MM.1S (cell line): ENCODE measurements at regions not wholly inside any gene's neighbourhood (a gene's known extent, or its start where the extent isn't known, plus 50 kb on each side); places are given as distances from the start of the nearest gene placed in this dataset.

Source experiments
- DNase-seq: peaks from one replicate; pipeline ENCODE4 v3.0.0-alpha.2; 2015
- H2AFZ ChIP-seq: fragments of 300-600 bp; sonication (generic); 2 replicates; pipeline ENCODE4 v1.6.0; 2016; ENCODE audit warnings: antibody characterized with exemption, low read length
- H3F3A ChIP-seq: fragments of 300-600 bp; sonication (generic); 2 replicates; pipeline ENCODE4 v1.6.1; 2016; ENCODE audit warnings: mild to moderate bottlenecking, antibody characterized with exemption, low read length, moderate library complexity, mixed read lengths; ENCODE audit not compliant: insufficient read depth
- H3K27ac ChIP-seq: fragments of 300-600 bp; sonication (generic); 2 replicates; pipeline ENCODE4 v1.5.1; 2016; ENCODE audit warnings: mild to moderate bottlenecking, low read length
- H3K27me3 ChIP-seq: fragments of 300-600 bp; sonication (generic); replicated peaks from 2 replicates; pipeline ENCODE4 v1.6.0; 2016; ENCODE audit warnings: low read length; ENCODE audit not compliant: insufficient read depth
- H3K36me3 ChIP-seq: fragments of 300-600 bp; sonication (generic); replicated peaks from 2 replicates; pipeline ENCODE4 v1.6.1; 2016; ENCODE audit warnings: mild to moderate bottlenecking, low read length, mixed read lengths; ENCODE audit not compliant: insufficient read depth
- H3K4me1 ChIP-seq: fragments of 300-600 bp; sonication (generic); 2 replicates; pipeline ENCODE4 v1.6.1; 2016; ENCODE audit warnings: low read length, mixed read lengths
- H3K4me2 ChIP-seq: fragments of 300-600 bp; sonication (generic); 2 replicates; pipeline ENCODE4 v1.6.0; 2016; ENCODE audit warnings: low read depth, low read length
- H3K4me3 ChIP-seq: fragments of 300-600 bp; sonication (generic); 2 replicates; pipeline ENCODE4 v1.5.1; 2016; ENCODE audit warnings: low read length, mixed read lengths
- H3K79me2 ChIP-seq: fragments of 300-600 bp; sonication (generic); 2 replicates; pipeline ENCODE4 v1.6.1; 2016; ENCODE audit warnings: mixed run types, low read length, mixed read lengths
- H3K9ac ChIP-seq: fragments of 300-600 bp; sonication (generic); 2 replicates; pipeline ENCODE4 v1.6.1; 2016; ENCODE audit warnings: low read length, mixed read lengths
- H3K9me2 ChIP-seq: fragments of 300-600 bp; sonication (generic); replicated peaks from 2 replicates; pipeline ENCODE4 v1.6.1; 2016; ENCODE audit warnings: mild to moderate bottlenecking, low read length, mixed read lengths; ENCODE audit not compliant: insufficient read depth
- H3K9me3 ChIP-seq: fragments of 300-600 bp; sonication (generic); replicated peaks from 2 replicates; pipeline ENCODE4 v1.6.1; 2016; ENCODE audit warnings: mild to moderate bottlenecking, low read length, mixed read lengths; ENCODE audit not compliant: insufficient read depth
- H4K20me1 ChIP-seq: fragments of 300-600 bp; sonication (generic); 2 replicates; pipeline ENCODE4 v1.6.1; 2016; ENCODE audit warnings: mild to moderate bottlenecking, low read length, moderate library complexity, mixed read lengths; ENCODE audit not compliant: insufficient read depth
- CTCF ChIP-seq: fragments of 300-600 bp; sonication (generic); IDR thresholded peaks from 2 replicates; pipeline ENCODE4 v1.5.1; 2016; ENCODE audit warnings: antibody characterized with exemption, low read length, mixed read lengths
- EZH2 ChIP-seq: fragments of 300-600 bp; sonication (generic); optimal IDR thresholded peaks from 2 replicates; pipeline ENCODE3; 2017; ENCODE audit warnings: low read depth, mild to moderate bottlenecking, antibody characterized with exemption, low read length, mixed read lengths
- EZH2phosphoT487 ChIP-seq: fragments of 300-600 bp; sonication (generic); IDR thresholded peaks from 2 replicates; pipeline ENCODE4 v1.6.1; 2018; ENCODE audit warnings: antibody characterized with exemption, low read length

GRCh38 chr2:157204401-157204800, 53.1 kb upstream of the GALNT5 start:
- no peaks in the 10 kb centered on the region for H3K4me1 ChIP-seq
- H3K36me3 ChIP-seq = no peaks in the 10 kb centered on the region
- DNase-seq = no peak

GRCh38 chr2:157206916-157207315, 50.6 kb upstream of the GALNT5 start:
- H3K9ac ChIP-seq = no peak overlapping the region
- H2AFZ ChIP-seq = no peak overlapping the region
- H3K36me3 ChIP-seq = no peaks in the 10 kb centered on the region
- H3F3A ChIP-seq = no peaks in the 10 kb centered on the region
- H3K4me2 ChIP-seq = no peak overlapping the region
- H3K27ac ChIP-seq = no peak overlapping the region
- H3K4me1 ChIP-seq = no peaks in the 10 kb centered on the region
- no peaks in the 10 kb centered on the region for H4K20me1 ChIP-seq
- no peak overlapping the region for H3K4me3 ChIP-seq
- no peaks in the 10 kb centered on the region for H3K79me2 ChIP-seq
- TF ChIP-seq EZH2 = no peak
- TF ChIP-seq EZH2phosphoT487 = no peak
- TF ChIP-seq CTCF = no peak
- no peaks in the 10 kb centered on the region for H3K27me3 ChIP-seq
- no peaks in the 10 kb centered on the region for H3K9me3 ChIP-seq
- H3K9me2 ChIP-seq = no peaks in the 10 kb centered on the region
- DNase-seq = no peak

More at GRCh38 chr2:157204401-157204800, 53.1 kb upstream of the GALNT5 start:
- Histone ChIP-seq H3K9me3 (no peaks in the 10 kb centered on the region), H2AFZ (no peak overlapping the region), H4K20me1 (no peaks in the 10 kb centered on the region), H3K9me2 (no peaks in the 10 kb centered on the region), H3K27ac (no peak overlapping the region), H3K4me3 (no peak overlapping the region), H3F3A (no peaks in the 10 kb centered on the region), H3K4me2 (no peak overlapping the region), H3K9ac (no peak overlapping the region), H3K79me2 (no peaks in the 10 kb centered on the region), H3K27me3 (no peaks in the 10 kb centered on the region)
- TF ChIP-seq EZH2phosphoT487 (no peak), CTCF (no peak), EZH2 (no peak)
